ENCODE measurements at regions not wholly inside any gene's neighbourhood (a gene's known extent, or its start where the extent isn't known, plus 50 kb on each side); places are given as distances from the start of the nearest gene placed in this dataset.

DNA sequence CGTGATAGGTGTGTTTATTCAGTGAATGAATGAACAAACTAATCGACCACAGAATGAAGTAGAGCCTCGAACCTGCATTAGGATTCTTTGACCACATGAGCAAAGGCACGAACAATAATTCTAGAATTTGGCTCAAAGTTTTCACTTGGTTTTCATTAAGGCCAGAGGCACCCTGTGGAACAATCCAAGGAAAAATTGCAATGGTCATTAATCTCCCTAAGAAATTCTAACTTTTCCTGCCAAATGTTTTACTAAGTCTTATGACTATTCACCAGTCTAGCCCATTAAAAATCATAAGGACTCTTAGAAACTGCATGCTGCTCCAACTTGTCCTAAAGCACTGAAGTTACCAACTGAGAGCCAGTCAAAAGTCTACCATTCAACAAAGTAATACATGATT, 271.7 kb downstream of the EFNB2 start:
- H3K4me3 ChIP-seq (ENCODE audit: low read depth, low read length) = no peak overlapping the region
- TF ChIP-seq, protein P1, sequence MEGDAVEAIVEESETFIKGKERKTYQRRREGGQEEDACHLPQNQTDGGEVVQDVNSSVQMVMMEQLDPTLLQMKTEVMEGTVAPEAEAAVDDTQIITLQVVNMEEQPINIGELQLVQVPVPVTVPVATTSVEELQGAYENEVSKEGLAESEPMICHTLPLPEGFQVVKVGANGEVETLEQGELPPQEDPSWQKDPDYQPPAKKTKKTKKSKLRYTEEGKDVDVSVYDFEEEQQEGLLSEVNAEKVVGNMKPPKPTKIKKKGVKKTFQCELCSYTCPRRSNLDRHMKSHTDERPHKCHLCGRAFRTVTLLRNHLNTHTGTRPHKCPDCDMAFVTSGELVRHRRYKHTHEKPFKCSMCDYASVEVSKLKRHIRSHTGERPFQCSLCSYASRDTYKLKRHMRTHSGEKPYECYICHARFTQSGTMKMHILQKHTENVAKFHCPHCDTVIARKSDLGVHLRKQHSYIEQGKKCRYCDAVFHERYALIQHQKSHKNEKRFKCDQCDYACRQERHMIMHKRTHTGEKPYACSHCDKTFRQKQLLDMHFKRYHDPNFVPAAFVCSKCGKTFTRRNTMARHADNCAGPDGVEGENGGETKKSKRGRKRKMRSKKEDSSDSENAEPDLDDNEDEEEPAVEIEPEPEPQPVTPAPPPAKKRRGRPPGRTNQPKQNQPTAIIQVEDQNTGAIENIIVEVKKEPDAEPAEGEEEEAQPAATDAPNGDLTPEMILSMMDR (conservative IDR thresholded peaks at IDR 0.05; ENCODE audit: low read depth, low read length) = no peak
- DNase-seq (ENCODE audit: low read depth) = no peak

DNA sequence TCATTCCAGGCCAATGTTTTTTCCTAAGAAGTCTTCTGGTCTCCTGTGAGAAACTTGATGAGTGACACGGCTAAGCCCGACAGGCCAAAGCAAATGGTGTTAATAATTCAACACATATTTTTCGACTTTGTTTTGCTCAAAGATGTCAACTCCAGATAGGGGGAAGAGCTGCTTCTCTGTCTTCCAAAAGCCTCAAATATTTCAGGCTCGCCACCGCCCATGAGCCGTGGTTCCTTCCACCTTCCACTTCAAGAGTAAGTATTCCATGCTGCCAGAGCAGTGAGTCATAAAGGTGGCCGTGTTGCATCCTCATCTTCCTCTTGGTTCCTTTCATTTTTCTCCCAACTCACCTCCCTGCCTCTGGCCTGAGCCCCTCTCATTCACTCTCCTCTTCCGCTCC, 272.6 kb downstream of the EFNB2 start:
- DNase-seq (ENCODE audit: low read depth) = no peak
- TF ChIP-seq, protein P1 (conservative IDR thresholded peaks at IDR 0.05; ENCODE audit: low read depth, low read length) = no peak
- no peak overlapping the region for H3K4me3 ChIP-seq (ENCODE audit: low read depth, low read length)

DNA sequence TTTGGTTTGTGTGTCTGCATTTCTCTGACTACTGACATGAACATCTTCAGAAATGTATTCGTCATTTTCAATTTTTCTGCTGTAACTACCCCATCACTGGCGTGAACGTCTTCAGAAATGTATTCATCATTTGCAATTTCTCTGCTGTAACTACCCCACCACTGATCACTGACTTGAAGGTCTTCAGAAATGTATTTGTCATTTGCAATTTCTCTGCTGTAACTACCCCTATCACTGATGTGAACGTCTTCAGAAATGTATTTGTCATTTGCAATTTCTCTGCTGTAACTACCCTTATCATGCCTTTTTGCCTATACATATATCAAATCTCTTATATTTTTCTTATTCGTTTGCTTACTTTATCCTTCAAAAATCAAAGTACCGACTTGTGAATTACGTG, 274.0 kb downstream of the EFNB2 start:
- H3K4me3 ChIP-seq (ENCODE audit: low read depth, low read length) = no peak overlapping the region
- TF ChIP-seq, protein P1 (conservative IDR thresholded peaks at IDR 0.05; ENCODE audit: low read depth, low read length) = no peak
- no peak for DNase-seq (ENCODE audit: low read depth)

DNA sequence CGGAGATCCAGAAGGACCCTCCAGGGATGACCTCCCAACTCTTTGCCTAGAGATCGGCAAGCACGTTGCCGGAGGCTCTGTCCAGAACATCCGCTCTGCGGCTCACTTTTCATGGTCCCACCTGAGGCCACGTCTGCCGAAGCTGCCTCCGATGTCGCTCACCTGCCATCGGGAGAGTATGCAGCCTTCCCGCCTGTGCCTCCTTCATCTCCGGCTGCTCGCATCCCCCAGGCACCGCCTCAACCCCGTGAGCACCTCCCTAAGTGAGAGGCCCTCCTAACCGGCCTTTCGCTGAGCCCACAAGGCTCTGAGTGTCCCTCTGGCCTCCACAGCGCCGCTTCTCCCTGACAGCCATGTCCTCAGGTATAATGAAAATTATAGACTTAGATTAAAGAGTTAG, 275.1 kb downstream of the EFNB2 start:
- TF ChIP-seq, protein P1 (conservative IDR thresholded peaks at IDR 0.05; ENCODE audit: low read depth, low read length) = no peak
- no peak overlapping the region for H3K4me3 ChIP-seq (ENCODE audit: low read depth, low read length)

DNA sequence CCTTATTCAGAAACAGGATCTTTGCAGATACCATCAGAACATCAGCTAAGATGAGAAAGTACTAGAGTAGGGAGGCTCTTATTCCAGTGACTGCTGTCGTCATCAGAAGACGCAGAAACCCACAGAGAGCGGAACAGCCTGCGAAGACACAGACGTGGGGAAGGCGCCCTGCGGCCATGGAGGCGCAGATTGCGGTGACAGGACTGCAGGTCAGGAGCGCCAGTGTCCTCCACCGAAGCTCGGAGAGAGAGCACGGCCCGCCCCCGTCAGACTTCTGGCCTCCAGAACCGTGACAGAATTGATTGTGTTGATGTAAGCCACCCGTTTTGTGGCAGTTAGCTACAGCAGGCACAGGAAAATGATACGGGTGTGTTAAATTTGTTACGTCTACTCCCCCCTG, 275.5 kb downstream of the EFNB2 start:
- TF ChIP-seq, protein P1 (conservative IDR thresholded peaks at IDR 0.05; ENCODE audit: low read depth, low read length) = no peak
- H3K4me3 ChIP-seq (ENCODE audit: low read depth, low read length) = no peak overlapping the region
- DNase-seq (ENCODE audit: low read depth) = no peak

More for the DNA sequence above, 275.1 kb downstream of the EFNB2 start:
- no peak for DNase-seq (ENCODE audit: low read depth)

DNA sequence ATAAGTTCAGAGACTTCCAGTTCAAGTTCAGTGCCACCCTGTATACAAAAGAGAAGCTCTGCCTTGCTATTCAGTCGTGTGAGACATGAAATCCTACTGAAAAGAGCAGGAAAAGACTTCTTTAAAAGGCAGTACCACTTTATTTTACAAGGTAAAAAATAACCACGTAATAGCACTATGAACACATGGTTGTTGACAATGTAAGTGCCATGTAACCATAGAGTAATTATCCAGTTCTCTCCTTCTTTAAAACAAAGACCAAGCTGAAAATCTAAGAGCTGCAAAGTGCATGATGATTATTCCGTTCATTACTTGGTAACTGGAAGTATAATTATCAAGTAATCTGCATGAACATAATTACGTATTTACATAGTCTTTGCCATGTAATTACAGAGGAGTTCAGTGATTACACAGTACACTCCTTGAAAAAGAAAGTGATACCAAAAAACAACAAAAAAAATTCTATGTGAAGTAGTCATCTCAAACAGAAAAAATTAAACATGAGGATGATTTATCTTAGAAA, 288.7 kb downstream of the EFNB2 start:
- H3K4me3 ChIP-seq (ENCODE audit: low read depth, low read length) = no peak overlapping the region
- TF ChIP-seq, protein P1 (conservative IDR thresholded peaks at IDR 0.05; ENCODE audit: low read depth, low read length) = no peak
- DNase-seq (ENCODE audit: low read depth) = no peak

DNA sequence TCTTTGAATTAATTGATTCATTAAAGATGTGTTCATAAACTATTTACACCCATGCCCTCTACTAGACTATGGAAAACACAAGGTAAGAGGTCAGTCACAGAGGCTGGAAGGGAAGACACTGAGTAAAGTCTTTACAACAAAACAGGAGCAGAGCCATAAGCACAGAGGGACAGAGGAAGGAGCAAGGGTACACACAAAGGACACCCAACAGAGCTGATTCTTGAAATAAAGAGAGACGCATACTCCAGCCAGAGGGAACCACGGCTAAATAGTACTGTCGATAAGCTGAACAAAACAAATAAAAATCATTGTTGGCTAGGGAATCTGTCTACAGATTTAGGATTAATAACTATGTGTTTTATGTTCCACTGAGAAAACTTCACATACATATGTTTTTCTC, 289.2 kb downstream of the EFNB2 start:
- no peak for DNase-seq (ENCODE audit: low read depth)
- H3K4me3 ChIP-seq (ENCODE audit: low read depth, low read length) = no peak overlapping the region
- TF ChIP-seq, protein P1 (conservative IDR thresholded peaks at IDR 0.05; ENCODE audit: low read depth, low read length) = no peak
